OCI-LY7 (cell line): ENCODE measurements at regions not wholly inside any gene's neighbourhood (a gene's known extent, or its start where the extent isn't known, plus 50 kb on each side); places are given as distances from the start of the nearest gene placed in this dataset.

Experiments
- BruUV-seq: library from RNA; stranded (reverse); fragments of 400-500 nt; replicated peaks from 2 replicates; lab custom pipeline; 2021; lab: Mats Ljungman, UMichigan
- CTCF ChIA-PET: fragments of 300-600 bp; sonication (Branson Sonifier 250); formaldehyde crosslinking; loops from one replicate; lab custom pipeline; 2022; ENCODE audit warnings: antibody characterized with exemption; ENCODE audit not compliant: unreplicated experiment; lab: Charles Lee
- POLR2A ChIA-PET: fragments of 300-600 bp; sonication (Branson Sonifier 250); formaldehyde crosslinking; loops from one replicate; lab custom pipeline; 2022; ENCODE audit warnings: antibody characterized with exemption; lab: Charles Lee
- DNase-seq: peaks from one replicate; pipeline ENCODE4 v3.0.0-alpha.2; 2015; ENCODE audit warnings: low spot score
- H2AFZ ChIP-seq: fragments of 200-600 bp; sonication (generic), shearing (Covaris generic); 2 replicates; pipeline ENCODE4 v1.6.1; 2014; ENCODE audit warnings: mild to moderate bottlenecking, antibody characterized with exemption, low read length, moderate library complexity
- H3K27ac ChIP-seq: fragments of 200-600 bp; sonication (generic); 2 replicates; pipeline ENCODE4 v1.5.1; 2014; ENCODE audit warnings: mixed run types, low read depth, mild to moderate bottlenecking, moderate library complexity, low read length, inconsistent platforms; ENCODE audit not compliant: poor library complexity, severe bottlenecking
- H3K36me3 ChIP-seq: fragments of 200-600 bp; sonication (generic); 2 replicates; pipeline ENCODE4 v1.6.1; 2014; ENCODE audit warnings: mild to moderate bottlenecking, antibody characterized with exemption, low read length, moderate library complexity, mixed read lengths; ENCODE audit not compliant: insufficient read depth
- H3K4me1 ChIP-seq: fragments of 200-600 bp; sonication (generic); 2 replicates; pipeline ENCODE4 v1.5.1; 2014; ENCODE audit warnings: mild to moderate bottlenecking, low read length; ENCODE audit not compliant: insufficient read depth, poor library complexity, severe bottlenecking
- H3K4me2 ChIP-seq: fragments of 200-600 bp; sonication (generic); 2 replicates; pipeline ENCODE4 v1.6.1; 2014; ENCODE audit warnings: mild to moderate bottlenecking, low read length
- H3K4me3 ChIP-seq: fragments of 200-600 bp; sonication (generic); 2 replicates; pipeline ENCODE4 v1.5.1; 2014; ENCODE audit warnings: mild to moderate bottlenecking, low read depth, low read length; ENCODE audit not compliant: poor library complexity, severe bottlenecking
- H3K79me2 ChIP-seq: fragments of 200-600 bp; sonication (generic); 2 replicates; pipeline ENCODE4 v1.6.1; 2016; ENCODE audit warnings: low read depth, mild to moderate bottlenecking, low read length, moderate library complexity, mixed read lengths; ENCODE audit not compliant: insufficient read depth
- H3K9me2 ChIP-seq: fragments of 200-600 bp; sonication (generic); 2 replicates; pipeline ENCODE4 v1.6.1; 2016; ENCODE audit warnings: mild to moderate bottlenecking, low read length, mixed read lengths; ENCODE audit not compliant: insufficient read depth
- H3K9me3 ChIP-seq: fragments of 200-600 bp; sonication (generic); 2 replicates; pipeline ENCODE4 v1.6.1; 2014; ENCODE audit warnings: mild to moderate bottlenecking, mixed run types, low read length, mixed read lengths
- H4K20me1 ChIP-seq: fragments of 200-600 bp; sonication (generic); 2 replicates; pipeline ENCODE4 v1.6.1; 2014; ENCODE audit warnings: mild to moderate bottlenecking, antibody characterized with exemption, low read length, moderate library complexity, mixed read lengths; ENCODE audit not compliant: insufficient read depth
- CTCF ChIP-seq: fragments of 200-600 bp; sonication (generic); conservative IDR thresholded peaks from 2 replicates; pipeline ENCODE4 v1.5.1; 2014; ENCODE audit warnings: mild to moderate bottlenecking, antibody characterized with exemption, low read length, moderate library complexity, mixed read lengths
- EZH2phosphoT487 ChIP-seq: fragments of 200-600 bp; sonication (generic); IDR thresholded peaks from 2 replicates; pipeline ENCODE4 v1.6.1; 2018; ENCODE audit warnings: low read depth, borderline replicate concordance, mild to moderate bottlenecking, mixed run types, antibody characterized with exemption, low read length, moderate library complexity, mixed read lengths
- intact Hi-C: fragments of 100-400 bp; cut with micrococcal nuclease; formaldehyde crosslinking; loops from one replicate; pipeline ENCODE4 v1.10.0; 2022; ENCODE audit not compliant: unreplicated experiment

DNA sequence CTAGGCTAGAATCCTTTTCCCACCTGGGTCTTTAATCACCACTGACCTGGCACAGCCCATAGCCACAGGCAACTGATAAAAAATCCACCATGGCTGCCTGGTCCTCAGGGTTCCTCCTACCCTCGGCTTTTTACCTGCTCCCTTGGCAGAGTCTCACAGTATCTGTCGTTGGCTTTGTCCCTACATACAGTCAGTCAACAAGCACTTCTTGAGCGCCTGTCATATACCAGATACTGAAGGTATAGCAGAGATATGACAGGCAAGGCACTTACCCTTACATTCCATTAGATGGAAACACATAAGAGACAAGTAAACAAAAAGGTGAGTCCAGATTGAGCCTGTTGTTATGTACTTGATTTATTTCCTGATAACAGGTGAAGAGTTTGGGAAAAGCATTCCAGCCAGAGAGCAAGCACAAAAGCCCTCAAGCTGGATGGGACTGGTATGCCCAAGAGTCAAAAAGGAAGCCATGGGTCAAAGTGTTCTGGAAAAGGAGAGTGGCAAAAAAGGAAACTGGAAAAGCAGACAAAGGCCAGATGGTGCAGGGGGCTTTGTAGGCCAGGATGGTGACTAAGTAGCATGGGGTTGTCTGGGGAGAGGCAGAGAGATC, 247.0 kb downstream of the CHD9NB start:
- ChIA-PET POLR2A (no interaction called here), CTCF (no interaction called here)
- no peaks in the 10 kb centered on the region for H3K79me2 ChIP-seq
- no peak overlapping the region for H2AFZ ChIP-seq
- no peak overlapping the region for H3K4me3 ChIP-seq
- no peaks in the 10 kb centered on the region for H3K9me3 ChIP-seq
- no peaks in the 10 kb centered on the region for H4K20me1 ChIP-seq
- no peak for DNase-seq
- H3K4me2 ChIP-seq = no peak overlapping the region
- no peaks in the 10 kb centered on the region for H3K9me2 ChIP-seq
- no peaks in the 10 kb centered on the region for H3K4me1 ChIP-seq
- no TSS peak for BruUV-seq
- H3K27ac ChIP-seq = no peak overlapping the region
- intact Hi-C loops = no loop called here
- no peaks in the 10 kb centered on the region for H3K36me3 ChIP-seq
- TF ChIP-seq EZH2phosphoT487 (no peak), CTCF (no peak)

DNA sequence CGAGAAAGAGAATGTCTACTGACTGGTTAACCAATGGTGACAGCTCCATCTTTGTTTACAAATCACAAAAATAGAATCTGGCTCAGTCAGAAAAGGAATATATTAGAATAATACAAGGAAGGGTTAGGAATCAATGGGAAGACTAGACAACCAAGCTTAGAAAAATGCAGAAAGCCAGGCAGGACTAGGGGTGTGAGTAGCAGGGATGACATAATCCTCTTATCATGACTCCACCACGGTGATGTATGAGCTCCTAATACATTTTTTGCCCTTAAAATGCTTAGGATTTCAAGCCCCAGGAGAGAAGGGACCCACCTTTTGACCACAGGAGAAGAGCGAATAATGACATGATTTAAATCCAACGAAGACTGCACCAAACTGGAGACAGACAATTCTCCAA, 252.3 kb downstream of the CHD9NB start:
- no peak for TF ChIP-seq EZH2phosphoT487
- TF ChIP-seq CTCF = no peak
- Histone ChIP-seq H4K20me1 (no peaks in the 10 kb centered on the region), H3K79me2 (no peaks in the 10 kb centered on the region), H3K9me3 (no peaks in the 10 kb centered on the region), H2AFZ (no peak overlapping the region), H3K4me2 (no peak overlapping the region), H3K36me3 (no peaks in the 10 kb centered on the region), H3K27ac (no peak overlapping the region), H3K4me1 (no peaks in the 10 kb centered on the region), H3K9me2 (no peaks in the 10 kb centered on the region), H3K4me3 (no peak overlapping the region)
- ChIA-PET CTCF (no interaction called here), POLR2A (no interaction called here)
- intact Hi-C loops = no loop called here
- no peak for DNase-seq
- BruUV-seq = no TSS peak

- Histone ChIP-seq H3K4me1 (no peaks in the 10 kb centered on the region), H3K27ac (no peak overlapping the region), H2AFZ (no peak overlapping the region), H3K4me3 (no peak overlapping the region), H3K36me3 (no peaks in the 10 kb centered on the region), H3K9me3 (no peaks in the 10 kb centered on the region), H3K9me2 (no peaks in the 10 kb centered on the region), H4K20me1 (no peaks in the 10 kb centered on the region), H3K79me2 (no peaks in the 10 kb centered on the region), H3K4me2 (no peak overlapping the region)
- intact Hi-C loops = no loop called here
- POLR2A ChIA-PET = no interaction called here
- CTCF ChIA-PET = no interaction called here
- DNase-seq = no peak
- TF ChIP-seq CTCF = no peak
- TF ChIP-seq EZH2phosphoT487 = no peak
- no TSS peak for BruUV-seq
Measured at GRCh38 chr16:52799149-52799548, 252.2 kb upstream of the TOX3 start.
